ENCODE measurements at regions not wholly inside any gene's neighbourhood (a gene's known extent, or its start where the extent isn't known, plus 50 kb on each side); places are given as distances from the start of the nearest gene placed in this dataset.
"Not testable (repeated sequence)": the region's sequence is repeated elsewhere in the genome, so short reads cannot be mapped to it uniquely, and the experiment has no call there.

DNA sequence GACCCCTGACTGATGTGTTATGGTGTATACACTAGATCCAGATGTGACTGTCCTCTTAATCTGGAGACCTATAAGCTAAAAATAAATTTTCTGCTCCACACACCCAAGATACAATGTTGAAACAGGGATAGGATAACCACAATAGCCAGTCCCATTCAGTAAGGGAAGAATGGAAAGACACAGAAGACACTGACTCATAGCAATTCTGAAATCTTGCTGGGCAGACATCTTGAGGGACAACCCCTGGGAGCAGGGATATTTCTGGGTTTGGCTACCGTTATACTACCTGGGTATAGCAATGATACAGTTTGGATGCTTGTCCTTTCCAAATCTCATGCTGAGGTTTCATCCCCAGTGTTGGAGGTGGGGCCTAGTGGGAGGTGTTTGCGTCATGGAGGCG lies 93.9 kb downstream of the BUD13 start (continued):
- TF ChIP-seq, protein P1, sequence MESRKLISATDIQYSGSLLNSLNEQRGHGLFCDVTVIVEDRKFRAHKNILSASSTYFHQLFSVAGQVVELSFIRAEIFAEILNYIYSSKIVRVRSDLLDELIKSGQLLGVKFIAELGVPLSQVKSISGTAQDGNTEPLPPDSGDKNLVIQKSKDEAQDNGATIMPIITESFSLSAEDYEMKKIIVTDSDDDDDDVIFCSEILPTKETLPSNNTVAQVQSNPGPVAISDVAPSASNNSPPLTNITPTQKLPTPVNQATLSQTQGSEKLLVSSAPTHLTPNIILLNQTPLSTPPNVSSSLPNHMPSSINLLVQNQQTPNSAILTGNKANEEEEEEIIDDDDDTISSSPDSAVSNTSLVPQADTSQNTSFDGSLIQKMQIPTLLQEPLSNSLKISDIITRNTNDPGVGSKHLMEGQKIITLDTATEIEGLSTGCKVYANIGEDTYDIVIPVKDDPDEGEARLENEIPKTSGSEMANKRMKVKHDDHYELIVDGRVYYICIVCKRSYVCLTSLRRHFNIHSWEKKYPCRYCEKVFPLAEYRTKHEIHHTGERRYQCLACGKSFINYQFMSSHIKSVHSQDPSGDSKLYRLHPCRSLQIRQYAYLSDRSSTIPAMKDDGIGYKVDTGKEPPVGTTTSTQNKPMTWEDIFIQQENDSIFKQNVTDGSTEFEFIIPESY (IDR thresholded peaks at IDR 0.05), result no peak
- TF ChIP-seq, protein P2, sequence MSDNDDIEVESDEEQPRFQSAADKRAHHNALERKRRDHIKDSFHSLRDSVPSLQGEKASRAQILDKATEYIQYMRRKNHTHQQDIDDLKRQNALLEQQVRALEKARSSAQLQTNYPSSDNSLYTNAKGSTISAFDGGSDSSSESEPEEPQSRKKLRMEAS (IDR thresholded peaks at IDR 0.05), result no peak
- no peak for TF ChIP-seq TAF1 (conservative IDR thresholded peaks at IDR 0.05)

DNA sequence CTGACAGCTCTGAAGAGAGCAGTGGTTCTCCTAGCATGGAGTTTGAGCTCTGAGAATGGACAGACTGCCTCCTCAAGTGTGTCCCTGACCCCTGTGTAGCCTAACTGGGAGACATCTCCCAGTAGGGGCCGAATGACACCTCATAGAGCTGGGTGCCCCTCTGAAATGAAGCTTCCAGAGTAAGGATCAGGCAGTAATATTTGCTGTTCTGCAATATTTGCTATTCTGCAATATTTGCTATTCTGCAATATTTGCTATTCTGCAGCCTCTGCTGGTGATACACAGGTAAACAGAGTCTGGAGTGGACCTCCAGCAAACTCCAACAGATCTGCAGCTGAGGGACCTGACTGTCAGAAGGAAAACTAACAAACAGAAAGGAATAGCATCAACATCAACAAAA lies 105.5 kb downstream of the BUD13 start:
- Histone ChIP-seq H3K4me1 (ENCODE audit: control insufficient read depth in 4 of 4, insufficient read depth in 4 of 4, low read length in 3 of 4) (peaks cover 4 to 15% (median 9%) of the 10 kb centered on the region in 4 donors), H3K27ac (ENCODE audit: low read depth in 1 of 2, low read length in 2 of 2) (peak overlapping the region; percentile 7 to 59)
- not testable (repeated sequence) for H3K4me3 ChIP-seq (ENCODE audit: low read depth in 1 of 3, low read length in 3 of 3); H3K27me3 ChIP-seq (ENCODE audit: control insufficient read depth in 4 of 4, insufficient read depth in 4 of 4, low read length in 3 of 4); H3K36me3 ChIP-seq (ENCODE audit: control insufficient read depth in 4 of 4, insufficient read depth in 3 of 4, low read depth in 1 of 4, low read length in 3 of 4); H3K9ac ChIP-seq (ENCODE audit: low read depth in 1 of 2, low read length in 2 of 2); H3K9me3 ChIP-seq (ENCODE audit: control insufficient read depth in 4 of 4, low read length in 3 of 4)
- DNase-seq (ENCODE audit: low spot score), result peak; percentile 28
- TF ChIP-seq HNF4A (conservative IDR thresholded peaks at IDR 0.05) (peak; percentile 55 to 82), FOXA1 (IDR thresholded peaks at IDR 0.05) (peak; percentile 97), RXRA (IDR thresholded peaks at IDR 0.05) (peak; percentile 30 to 81), YY1 (IDR thresholded peaks at IDR 0.05) (peak; percentile 29), SP1 (IDR thresholded peaks at IDR 0.05) (peak; percentile 32), FOXA2 (IDR thresholded peaks at IDR 0.05) (peak; percentile 96), JUND (IDR thresholded peaks at IDR 0.05) (peak; percentile 23 to 72)
- TF ChIP-seq, protein P3, sequence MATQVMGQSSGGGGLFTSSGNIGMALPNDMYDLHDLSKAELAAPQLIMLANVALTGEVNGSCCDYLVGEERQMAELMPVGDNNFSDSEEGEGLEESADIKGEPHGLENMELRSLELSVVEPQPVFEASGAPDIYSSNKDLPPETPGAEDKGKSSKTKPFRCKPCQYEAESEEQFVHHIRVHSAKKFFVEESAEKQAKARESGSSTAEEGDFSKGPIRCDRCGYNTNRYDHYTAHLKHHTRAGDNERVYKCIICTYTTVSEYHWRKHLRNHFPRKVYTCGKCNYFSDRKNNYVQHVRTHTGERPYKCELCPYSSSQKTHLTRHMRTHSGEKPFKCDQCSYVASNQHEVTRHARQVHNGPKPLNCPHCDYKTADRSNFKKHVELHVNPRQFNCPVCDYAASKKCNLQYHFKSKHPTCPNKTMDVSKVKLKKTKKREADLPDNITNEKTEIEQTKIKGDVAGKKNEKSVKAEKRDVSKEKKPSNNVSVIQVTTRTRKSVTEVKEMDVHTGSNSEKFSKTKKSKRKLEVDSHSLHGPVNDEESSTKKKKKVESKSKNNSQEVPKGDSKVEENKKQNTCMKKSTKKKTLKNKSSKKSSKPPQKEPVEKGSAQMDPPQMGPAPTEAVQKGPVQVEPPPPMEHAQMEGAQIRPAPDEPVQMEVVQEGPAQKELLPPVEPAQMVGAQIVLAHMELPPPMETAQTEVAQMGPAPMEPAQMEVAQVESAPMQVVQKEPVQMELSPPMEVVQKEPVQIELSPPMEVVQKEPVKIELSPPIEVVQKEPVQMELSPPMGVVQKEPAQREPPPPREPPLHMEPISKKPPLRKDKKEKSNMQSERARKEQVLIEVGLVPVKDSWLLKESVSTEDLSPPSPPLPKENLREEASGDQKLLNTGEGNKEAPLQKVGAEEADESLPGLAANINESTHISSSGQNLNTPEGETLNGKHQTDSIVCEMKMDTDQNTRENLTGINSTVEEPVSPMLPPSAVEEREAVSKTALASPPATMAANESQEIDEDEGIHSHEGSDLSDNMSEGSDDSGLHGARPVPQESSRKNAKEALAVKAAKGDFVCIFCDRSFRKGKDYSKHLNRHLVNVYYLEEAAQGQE (IDR thresholded peaks at IDR 0.05), result peak; percentile 58
- TF ChIP-seq, protein P1 (IDR thresholded peaks at IDR 0.05), result peak; percentile 44
- TF ChIP-seq, protein P2 (IDR thresholded peaks at IDR 0.05), result peak; percentile 41
- TF ChIP-seq, protein P4, sequence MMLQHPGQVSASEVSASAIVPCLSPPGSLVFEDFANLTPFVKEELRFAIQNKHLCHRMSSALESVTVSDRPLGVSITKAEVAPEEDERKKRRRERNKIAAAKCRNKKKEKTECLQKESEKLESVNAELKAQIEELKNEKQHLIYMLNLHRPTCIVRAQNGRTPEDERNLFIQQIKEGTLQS (IDR thresholded peaks at IDR 0.05), result peak; percentile 77
- WGBS, result 11% methylated on average over 1 of the region's 1 CpG
